ENCODE measurements at regions not wholly inside any gene's neighbourhood (a gene's known extent, or its start where the extent isn't known, plus 50 kb on each side); places are given as distances from the start of the nearest gene placed in this dataset.

- TF ChIP-seq CTCF (IDR thresholded peaks at IDR 0.05) (no peak), POLR2A (IDR thresholded peaks at IDR 0.05) (no peak)
Observed at GRCh38 chr2:211132046-211132445, 575.6 kb downstream of the CPS1 start.

Measured in body of pancreas (tissue), 4 donors.